ENCODE measurements at regions not wholly inside any gene's neighbourhood (a gene's known extent, or its start where the extent isn't known, plus 50 kb on each side); places are given as distances from the start of the nearest gene placed in this dataset.
"Not testable (repeated sequence)": the region's sequence is repeated elsewhere in the genome, so short reads cannot be mapped to it uniquely, and the experiment has no call there.

DNA sequence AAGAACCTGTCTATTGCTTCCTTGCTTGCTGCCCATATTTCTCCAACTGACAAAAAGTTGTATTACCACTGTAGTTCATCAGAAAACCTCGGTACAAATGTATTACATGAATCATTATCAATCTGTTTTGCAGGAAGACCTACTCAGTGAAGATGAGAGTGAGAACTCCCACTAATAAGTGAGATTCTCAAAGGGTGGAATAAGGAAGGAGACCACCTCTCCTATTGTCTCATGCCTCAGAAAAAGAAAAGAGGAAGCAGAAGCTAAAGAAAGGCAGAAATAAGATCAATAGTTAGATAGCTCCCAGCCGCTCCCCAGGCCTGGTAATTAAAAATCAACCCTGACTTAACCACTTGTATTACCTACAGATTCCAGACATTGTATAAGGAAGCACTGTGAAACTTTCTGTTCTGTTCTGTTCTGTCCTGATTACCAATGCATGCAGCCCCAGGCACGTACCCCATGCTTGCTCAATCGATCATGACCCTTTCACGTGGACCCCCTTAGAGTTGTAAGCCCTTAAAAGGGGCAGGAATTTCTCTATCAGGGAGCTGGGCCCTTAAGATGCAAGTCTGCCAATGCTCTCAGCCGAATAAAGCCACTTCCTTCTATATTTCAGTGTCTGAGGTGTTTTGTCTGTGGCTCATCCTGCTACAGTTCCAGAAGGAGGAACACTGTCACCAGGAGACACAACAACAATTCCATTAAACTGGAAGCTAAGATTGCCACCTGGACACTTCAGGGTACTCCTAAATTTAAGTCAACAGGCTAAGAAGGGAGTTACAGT lies 152.5 kb upstream of the COX7C start:
- TF ChIP-seq, protein P1, sequence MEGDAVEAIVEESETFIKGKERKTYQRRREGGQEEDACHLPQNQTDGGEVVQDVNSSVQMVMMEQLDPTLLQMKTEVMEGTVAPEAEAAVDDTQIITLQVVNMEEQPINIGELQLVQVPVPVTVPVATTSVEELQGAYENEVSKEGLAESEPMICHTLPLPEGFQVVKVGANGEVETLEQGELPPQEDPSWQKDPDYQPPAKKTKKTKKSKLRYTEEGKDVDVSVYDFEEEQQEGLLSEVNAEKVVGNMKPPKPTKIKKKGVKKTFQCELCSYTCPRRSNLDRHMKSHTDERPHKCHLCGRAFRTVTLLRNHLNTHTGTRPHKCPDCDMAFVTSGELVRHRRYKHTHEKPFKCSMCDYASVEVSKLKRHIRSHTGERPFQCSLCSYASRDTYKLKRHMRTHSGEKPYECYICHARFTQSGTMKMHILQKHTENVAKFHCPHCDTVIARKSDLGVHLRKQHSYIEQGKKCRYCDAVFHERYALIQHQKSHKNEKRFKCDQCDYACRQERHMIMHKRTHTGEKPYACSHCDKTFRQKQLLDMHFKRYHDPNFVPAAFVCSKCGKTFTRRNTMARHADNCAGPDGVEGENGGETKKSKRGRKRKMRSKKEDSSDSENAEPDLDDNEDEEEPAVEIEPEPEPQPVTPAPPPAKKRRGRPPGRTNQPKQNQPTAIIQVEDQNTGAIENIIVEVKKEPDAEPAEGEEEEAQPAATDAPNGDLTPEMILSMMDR (IDR thresholded peaks at IDR 0.05; ENCODE audit: borderline replicate concordance, control extremely low read depth, extremely low read depth, insufficient read depth, missing control alignments) = no peak
- in situ Hi-C loops (cut with MboI; ENCODE audit: low sequenced_read_pairs, unreplicated experiment) = no loop called here
- DNase-seq (ENCODE audit: low spot score) = no peak

DNA sequence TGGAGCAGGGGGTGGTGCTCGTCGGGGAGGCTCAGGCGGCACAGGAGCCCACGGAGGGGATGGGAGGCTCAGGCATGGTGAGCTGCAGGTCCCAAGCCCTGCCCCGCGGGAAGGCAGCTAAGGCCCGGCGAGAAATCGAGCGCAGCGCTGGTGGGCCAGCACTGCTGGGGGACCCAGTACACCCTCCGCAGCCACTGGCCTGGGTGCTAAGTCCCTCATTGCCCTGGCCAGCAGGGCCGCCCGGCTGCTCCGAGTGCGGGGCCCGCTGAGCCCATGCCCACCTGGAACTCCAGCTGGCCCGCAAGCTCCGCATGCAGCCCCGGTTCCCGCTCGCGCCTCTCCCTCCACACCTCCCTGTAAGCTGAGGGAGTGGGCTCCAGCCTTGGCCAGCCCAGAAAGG lies 151.0 kb upstream of the COX7C start:
- DNase-seq (ENCODE audit: low spot score); in situ Hi-C loops (cut with MboI; ENCODE audit: low sequenced_read_pairs, unreplicated experiment): not testable (repeated sequence)

DNA sequence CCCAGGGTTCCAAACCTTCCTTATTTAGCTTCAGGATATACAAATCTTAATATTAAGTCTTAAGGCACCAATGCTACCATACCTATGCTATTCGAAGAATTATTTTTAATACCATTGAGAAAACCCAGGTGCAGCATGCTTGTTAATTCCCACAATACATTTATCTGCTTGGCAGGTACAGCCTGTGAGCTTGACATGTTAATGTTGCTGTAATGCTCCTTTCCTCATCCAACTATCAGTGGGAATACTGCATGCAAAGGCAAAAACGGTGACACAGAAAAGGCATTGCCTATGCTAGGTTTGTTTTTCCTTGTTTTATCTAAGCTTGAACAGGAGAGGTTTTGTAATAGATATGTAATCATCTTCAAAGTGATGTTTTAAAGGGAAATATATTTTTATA lies 135.7 kb upstream of the COX7C start:
- in situ Hi-C loops (cut with MboI; ENCODE audit: low sequenced_read_pairs, unreplicated experiment) = no loop called here
- no peak for DNase-seq (ENCODE audit: low spot score)
- TF ChIP-seq, protein P1 (IDR thresholded peaks at IDR 0.05; ENCODE audit: borderline replicate concordance, control extremely low read depth, extremely low read depth, insufficient read depth, missing control alignments) = no peak

DNA sequence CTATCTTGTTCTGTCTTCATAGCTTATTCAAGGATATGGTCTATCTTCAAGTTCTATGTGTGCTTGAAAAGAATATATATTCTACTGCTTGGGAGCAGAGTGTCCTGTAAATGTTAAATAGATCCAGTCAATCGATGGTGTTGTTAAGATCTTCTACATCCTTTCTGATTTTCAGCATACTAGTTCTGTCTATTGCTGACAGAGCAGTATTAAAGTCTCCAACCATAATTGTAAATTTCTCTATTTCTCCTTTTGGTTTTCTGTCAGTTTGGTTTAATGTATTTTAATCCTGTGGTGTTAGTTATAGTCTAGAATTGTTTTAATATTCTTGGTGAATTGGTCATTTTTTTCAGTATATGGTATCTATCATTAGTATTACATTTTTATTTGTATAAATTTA lies 124.0 kb upstream of the COX7C start:
- in situ Hi-C loops (cut with MboI; ENCODE audit: low sequenced_read_pairs, unreplicated experiment) = no loop called here
- DNase-seq (ENCODE audit: low spot score) = no peak
- TF ChIP-seq, protein P1 (IDR thresholded peaks at IDR 0.05; ENCODE audit: borderline replicate concordance, control extremely low read depth, extremely low read depth, insufficient read depth, missing control alignments) = no peak

DNA sequence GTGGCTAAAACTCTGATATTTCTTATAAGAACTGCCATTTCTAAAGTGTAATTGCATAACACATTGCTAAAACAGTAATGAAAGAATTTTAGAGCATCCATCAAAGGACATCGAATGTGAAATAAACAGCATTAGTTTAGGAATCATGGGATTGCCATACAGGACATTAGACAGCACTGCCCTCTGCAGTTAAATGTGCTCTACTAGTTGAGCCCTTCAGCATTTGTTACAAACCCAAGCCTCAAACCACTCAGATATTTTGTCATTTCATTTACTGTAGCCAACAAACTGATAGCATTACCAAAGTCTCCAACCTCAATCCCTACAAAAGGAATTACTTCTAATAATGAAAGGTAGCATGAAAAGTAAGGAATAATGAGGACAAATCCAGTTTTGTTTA lies 116.8 kb upstream of the COX7C start:
- TF ChIP-seq, protein P1 (IDR thresholded peaks at IDR 0.05; ENCODE audit: borderline replicate concordance, control extremely low read depth, extremely low read depth, insufficient read depth, missing control alignments) = no peak
- in situ Hi-C loops (cut with MboI; ENCODE audit: low sequenced_read_pairs, unreplicated experiment) = no loop called here
- DNase-seq (ENCODE audit: low spot score) = no peak

DNA sequence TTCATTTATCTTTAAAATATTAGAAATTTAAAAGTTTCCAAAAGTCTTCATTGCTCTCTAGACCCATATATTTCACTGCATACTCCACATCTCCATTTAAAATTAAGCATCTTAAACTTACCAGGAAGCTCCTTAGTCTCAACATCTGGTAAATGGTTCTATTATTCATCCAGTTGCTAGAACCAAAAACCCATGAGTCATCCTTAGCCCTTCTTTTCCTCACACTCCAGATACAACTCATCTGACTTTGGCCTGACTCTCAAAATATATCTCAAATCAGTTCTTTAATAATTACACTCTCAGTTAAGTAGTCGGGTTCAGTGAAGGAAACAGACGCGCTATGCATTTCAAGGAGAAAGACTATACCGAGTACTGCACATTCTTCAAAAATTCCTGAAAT lies 110.2 kb upstream of the COX7C start:
- no peak for DNase-seq (ENCODE audit: low spot score)
- in situ Hi-C loops (cut with MboI; ENCODE audit: low sequenced_read_pairs, unreplicated experiment) = no loop called here
- TF ChIP-seq, protein P1 (IDR thresholded peaks at IDR 0.05; ENCODE audit: borderline replicate concordance, control extremely low read depth, extremely low read depth, insufficient read depth, missing control alignments) = no peak

DNA sequence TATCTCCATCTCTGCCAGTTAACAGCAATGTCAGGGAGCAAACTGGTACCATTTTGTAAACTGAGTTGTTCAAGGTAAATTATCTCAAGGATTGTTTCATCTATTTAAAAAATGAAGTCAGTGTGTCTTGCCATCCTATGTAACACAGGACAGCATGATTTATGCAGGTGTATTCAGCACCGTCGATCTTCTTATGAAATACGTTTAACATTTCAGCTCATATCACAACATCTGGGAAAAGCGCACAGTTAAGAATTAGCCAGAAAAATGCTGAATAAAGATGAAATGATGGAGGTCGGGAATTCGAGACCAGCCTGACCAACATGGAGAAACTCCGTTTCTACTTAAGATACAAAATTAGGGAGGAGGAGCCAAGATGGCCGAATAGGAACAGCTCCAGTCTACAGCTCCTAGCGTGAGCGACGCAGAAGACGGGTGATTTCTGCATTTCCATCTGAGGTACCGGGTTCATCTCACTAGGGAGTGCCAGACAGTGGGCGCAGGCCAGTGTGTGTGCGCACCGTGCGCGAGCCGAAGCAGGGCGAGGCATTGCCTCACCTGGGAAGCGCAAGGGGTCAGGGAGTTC lies 107.3 kb upstream of the COX7C start:
- in situ Hi-C loops (cut with MboI; ENCODE audit: low sequenced_read_pairs, unreplicated experiment); DNase-seq (ENCODE audit: low spot score): not testable (repeated sequence)
